BJ (cell line): ENCODE measurements at regions not wholly inside any gene's neighbourhood (a gene's known extent, or its start where the extent isn't known, plus 50 kb on each side); places are given as distances from the start of the nearest gene placed in this dataset.

Source experiments
- CTCF ChIA-PET: fragments of 350-600 bp; formaldehyde crosslinking; extraction: SDS; loops from one replicate; lab custom pipeline; 2021; ENCODE audit warnings: antibody characterized with exemption, inconsistent platforms; lab: Yijun Ruan, JAX
- POLR2A ChIA-PET: fragments of 300-600 bp; sonication (Branson Sonifier 250); formaldehyde crosslinking; extraction: SDS; loops from one replicate; lab custom pipeline; 2021; ENCODE audit warnings: antibody characterized with exemption; lab: Charles Lee
- DNase-seq: peaks from one replicate; pipeline ENCODE4 v3.0.0-alpha.2; 2011; ENCODE audit warnings: low read depth
- H3K27me3 ChIP-seq: 2 replicates; pipeline ENCODE4 v1.6.0; 2011; ENCODE audit warnings: low read length; ENCODE audit not compliant: control insufficient read depth, insufficient read depth
- H3K36me3 ChIP-seq: 2 replicates; pipeline ENCODE4 v1.5.1; 2011; ENCODE audit warnings: low read length; ENCODE audit not compliant: control insufficient read depth, insufficient read depth
- H3K4me3 ChIP-seq: 2 replicates; pipeline ENCODE4 v1.5.1; 2011; ENCODE audit warnings: low read depth, mild to moderate bottlenecking, control low read depth, low read length
- TF ChIP-seq, protein P1 (sequence below): IDR thresholded peaks from 2 replicates; pipeline ENCODE4 v1.5.1; 2011; ENCODE audit warnings: low read depth, mild to moderate bottlenecking, control low read depth, inconsistent platforms, low read length, moderate library complexity; ENCODE audit not compliant: insufficient read depth

DNA sequence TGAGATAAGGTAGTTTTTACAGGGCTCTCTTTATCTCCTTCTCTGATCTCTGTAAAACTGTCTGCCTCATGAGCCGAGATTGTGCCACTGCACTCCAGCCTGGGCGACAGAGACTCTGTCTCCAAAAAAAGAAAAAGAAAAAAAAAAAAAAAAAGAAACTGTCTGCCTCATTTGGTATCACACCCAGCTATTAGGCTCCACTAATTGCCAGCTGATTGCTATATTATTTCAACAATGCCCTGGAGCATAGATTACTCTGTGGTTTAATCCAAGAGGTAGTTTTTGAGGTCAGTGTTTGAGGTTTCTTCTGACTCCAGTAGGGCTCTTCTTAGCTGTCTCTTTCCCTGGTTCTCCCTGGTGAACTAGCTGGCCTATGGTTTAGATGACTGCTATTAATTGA, 268.1 kb upstream of the PLPP4 start:
- H3K27me3 ChIP-seq, result no peaks in the 10 kb centered on the region
- TF ChIP-seq, protein P1, sequence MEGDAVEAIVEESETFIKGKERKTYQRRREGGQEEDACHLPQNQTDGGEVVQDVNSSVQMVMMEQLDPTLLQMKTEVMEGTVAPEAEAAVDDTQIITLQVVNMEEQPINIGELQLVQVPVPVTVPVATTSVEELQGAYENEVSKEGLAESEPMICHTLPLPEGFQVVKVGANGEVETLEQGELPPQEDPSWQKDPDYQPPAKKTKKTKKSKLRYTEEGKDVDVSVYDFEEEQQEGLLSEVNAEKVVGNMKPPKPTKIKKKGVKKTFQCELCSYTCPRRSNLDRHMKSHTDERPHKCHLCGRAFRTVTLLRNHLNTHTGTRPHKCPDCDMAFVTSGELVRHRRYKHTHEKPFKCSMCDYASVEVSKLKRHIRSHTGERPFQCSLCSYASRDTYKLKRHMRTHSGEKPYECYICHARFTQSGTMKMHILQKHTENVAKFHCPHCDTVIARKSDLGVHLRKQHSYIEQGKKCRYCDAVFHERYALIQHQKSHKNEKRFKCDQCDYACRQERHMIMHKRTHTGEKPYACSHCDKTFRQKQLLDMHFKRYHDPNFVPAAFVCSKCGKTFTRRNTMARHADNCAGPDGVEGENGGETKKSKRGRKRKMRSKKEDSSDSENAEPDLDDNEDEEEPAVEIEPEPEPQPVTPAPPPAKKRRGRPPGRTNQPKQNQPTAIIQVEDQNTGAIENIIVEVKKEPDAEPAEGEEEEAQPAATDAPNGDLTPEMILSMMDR, result no peak
- H3K36me3 ChIP-seq, result no peaks in the 10 kb centered on the region
- CTCF ChIA-PET, result no interaction called here
- no peak overlapping the region for H3K4me3 ChIP-seq
- no peak for DNase-seq
- POLR2A ChIA-PET, result no interaction called here

DNA sequence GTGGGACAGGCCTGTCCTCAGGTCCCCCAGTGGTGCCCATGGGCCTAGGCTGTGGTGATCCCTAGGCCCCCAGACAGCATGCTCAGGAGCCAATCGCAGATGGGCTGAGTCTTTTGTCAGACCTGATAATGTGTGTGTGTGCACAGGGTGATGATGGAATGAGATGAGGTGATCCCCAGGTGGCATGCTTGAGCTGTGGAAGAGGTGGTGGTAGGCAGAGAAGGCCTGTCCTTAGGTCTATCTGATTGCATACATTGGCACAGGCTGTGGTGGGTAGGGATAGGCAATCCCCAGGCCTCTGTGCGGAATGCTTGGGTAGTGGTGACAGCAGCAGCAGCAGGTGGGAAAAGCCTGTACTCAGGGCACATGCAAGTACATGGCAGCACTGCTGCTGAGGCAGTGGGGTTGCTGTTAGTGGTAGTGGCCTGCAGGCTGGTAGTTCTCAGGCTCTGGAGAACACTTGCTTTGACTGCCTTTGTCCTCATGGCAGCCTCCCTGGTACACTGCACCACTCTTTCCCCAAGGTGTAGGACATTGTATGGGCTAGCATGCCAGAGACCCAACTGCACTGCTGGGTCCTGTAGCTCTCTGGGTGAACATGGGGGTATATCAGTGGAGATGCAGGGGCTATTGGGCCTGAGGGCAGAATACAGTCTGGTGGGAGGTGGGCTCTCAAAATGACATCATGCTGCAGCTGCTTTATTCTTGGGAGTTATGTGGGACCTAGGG, 260.9 kb upstream of the PLPP4 start:
- POLR2A ChIA-PET, result no interaction called here
- TF ChIP-seq, protein P1, result no peak
- CTCF ChIA-PET, result no interaction called here
- no peaks in the 10 kb centered on the region for H3K27me3 ChIP-seq
- H3K4me3 ChIP-seq, result no peak overlapping the region
- no peaks in the 10 kb centered on the region for H3K36me3 ChIP-seq
- DNase-seq, result no peak

DNA sequence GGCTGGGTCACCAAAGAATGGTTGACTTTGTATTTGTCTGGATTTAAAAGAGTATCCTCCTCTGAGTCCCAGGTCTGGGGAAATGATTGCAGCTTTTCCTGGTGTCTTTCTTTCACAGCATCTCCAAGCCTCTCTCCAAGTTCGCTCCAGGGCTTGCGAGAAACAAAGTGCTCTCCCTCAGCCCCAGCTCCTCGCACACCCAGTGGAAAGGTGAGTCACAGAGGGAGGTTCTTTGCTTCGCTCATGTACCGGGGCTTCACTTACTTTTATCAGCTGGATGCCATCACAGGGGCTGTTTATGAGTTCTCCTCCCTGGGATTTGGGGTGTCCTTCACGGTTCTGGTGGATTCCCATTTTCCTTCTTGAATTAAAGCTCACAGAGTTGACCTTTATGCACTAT, 252.2 kb upstream of the PLPP4 start:
- no peak for DNase-seq
- Histone ChIP-seq H3K4me3 (no peak overlapping the region), H3K27me3 (no peaks in the 10 kb centered on the region), H3K36me3 (no peaks in the 10 kb centered on the region)
- POLR2A ChIA-PET, result no interaction called here
- TF ChIP-seq, protein P1, result no peak
- CTCF ChIA-PET, result interaction anchor here (1.2 kb wide), 1 partner anchor 17 kb away, joined by 3 read pairs; no protein-coding TSS in a partner anchor

- no peaks in the 10 kb centered on the region for H3K36me3 ChIP-seq
- ChIA-PET POLR2A (no interaction called here), CTCF (interaction anchor here (1.2 kb wide), 1 partner anchor 16 kb away, joined by 3 read pairs; no protein-coding TSS in a partner anchor)
- H3K4me3 ChIP-seq, result no peak overlapping the region
- H3K27me3 ChIP-seq, result no peaks in the 10 kb centered on the region
- TF ChIP-seq, protein P1, result no peak
- no peak for DNase-seq
Observed at GRCh38 chr10:120205368-120206018, 251.5 kb upstream of the PLPP4 start.

DNA sequence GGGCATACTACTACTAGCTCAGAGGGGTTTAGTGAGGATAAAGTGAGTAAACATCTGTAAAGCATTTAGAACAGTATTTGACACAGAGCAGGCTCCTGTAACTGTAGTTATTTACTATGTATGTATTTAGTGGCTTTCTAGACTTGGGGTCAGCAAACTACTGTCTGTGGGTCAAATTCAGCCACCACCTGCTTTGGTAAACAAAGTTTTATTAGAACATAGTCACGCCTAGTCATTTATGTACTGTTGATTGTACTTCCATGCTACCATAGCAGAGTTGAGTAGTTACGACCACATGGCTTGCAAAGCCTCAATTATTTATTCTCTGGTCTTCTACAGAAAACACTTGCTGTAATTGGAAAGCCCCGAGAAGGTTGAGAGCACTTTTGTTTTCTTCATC, 248.5 kb upstream of the PLPP4 start:
- ChIA-PET CTCF (no interaction called here), POLR2A (no interaction called here)
- no peak overlapping the region for H3K4me3 ChIP-seq
- TF ChIP-seq, protein P1, result no peak
- no peaks in the 10 kb centered on the region for H3K36me3 ChIP-seq
- H3K27me3 ChIP-seq, result no peaks in the 10 kb centered on the region
- DNase-seq, result no peak
